H1 (cell line): ENCODE measurements at regions not wholly inside any gene's neighbourhood (a gene's known extent, or its start where the extent isn't known, plus 50 kb on each side); places are given as distances from the start of the nearest gene placed in this dataset.

Source experiments
- EP300 ChIP-seq, 2 experiments: IDR thresholded peaks; 1 replicate in 1 of 2; 2 replicates in 1 of 2; pipeline ENCODE4 v1.6.1; 2011 to 2012; ENCODE audit warnings: low read depth in 2 of 2, low read length in 2 of 2, mild to moderate bottlenecking in 2 of 2, borderline replicate concordance in 1 of 2, inconsistent platforms in 1 of 2, moderate library complexity in 1 of 2
- HDAC6 ChIP-seq: IDR thresholded peaks from one replicate; pipeline ENCODE4 v1.7.1; 2012; ENCODE audit warnings: low read depth, mild to moderate bottlenecking, inconsistent platforms, low read length, moderate library complexity
- SIN3A ChIP-seq, 2 experiments: IDR thresholded peaks in 1 of 2; conservative IDR thresholded peaks in 1 of 2; 2 replicates each; pipeline ENCODE4 v1.6.1; 2011 to 2012; ENCODE audit warnings: low read length in 2 of 2, improper control_type of control experiment in 1 of 2, low read depth in 1 of 2, mild to moderate bottlenecking in 1 of 2

GRCh38 chr1:244271691-244272308 is 179.9 kb downstream of the ADSS2 start (continued):
- TF ChIP-seq HDAC6, result no peak
- no peak for TF ChIP-seq SIN3A (conservative IDR thresholded peaks at IDR 0.05 in 1 of 2, IDR thresholded peaks at IDR 0.05 in 1 of 2; ENCODE audit: low read depth in 1 of 2, low read length in 2 of 2)
- TF ChIP-seq EP300 (IDR thresholded peaks at IDR 0.05; ENCODE audit: borderline replicate concordance in 1 of 2, low read depth in 2 of 2, low read length in 2 of 2), result no peak
